H1 (cell line): ENCODE measurements at regions not wholly inside any gene's neighbourhood (a gene's known extent, or its start where the extent isn't known, plus 50 kb on each side); places are given as distances from the start of the nearest gene placed in this dataset.

ENCODE experiments used
- ATF2 ChIP-seq: IDR thresholded peaks from 2 replicates; pipeline ENCODE4 v1.6.1; 2012; ENCODE audit warnings: low read length, inconsistent platforms
- GABPA ChIP-seq: IDR thresholded peaks from 2 replicates; pipeline ENCODE4 v1.6.1; 2011; ENCODE audit warnings: mild to moderate bottlenecking, low read length, moderate library complexity, borderline replicate concordance; ENCODE audit not compliant: insufficient read depth
- RFX5 ChIP-seq: IDR thresholded peaks from 2 replicates; pipeline ENCODE4 v1.6.1; 2011; ENCODE audit warnings: low read depth, low read length, improper control_type of control experiment, borderline replicate concordance
- SIX5 ChIP-seq: IDR thresholded peaks from 2 replicates; pipeline ENCODE4 v1.6.1; 2011; ENCODE audit warnings: mild to moderate bottlenecking, low read depth, low read length
- SRF ChIP-seq: IDR thresholded peaks from 2 replicates; pipeline ENCODE4 v1.6.1; 2011; ENCODE audit warnings: mild to moderate bottlenecking, low read depth, low read length, moderate library complexity

GRCh38 chr6:164276211-164276610 is 861.7 kb downstream of the QKI start (continued):
- TF ChIP-seq SIX5, result no peak
- TF ChIP-seq RFX5, result no peak
- no peak for TF ChIP-seq ATF2
- TF ChIP-seq SRF, result no peak
- TF ChIP-seq GABPA, result no peak
